NCI-H526 (cell line): ENCODE measurements at regions not wholly inside any gene's neighbourhood (a gene's known extent, or its start where the extent isn't known, plus 50 kb on each side); places are given as distances from the start of the nearest gene placed in this dataset.
"Not testable (repeated sequence)": the region's sequence is repeated elsewhere in the genome, so short reads cannot be mapped to it uniquely, and the experiment has no call there.

Source experiments
- DNase-seq, 2 experiments: peaks; one replicate each; lab custom pipeline; 2025; lab: John Stamatoyannopoulos, UW

GRCh38 chr5:133881576-133882388, 86.6 kb downstream of the C5orf15 start:
- no peak for DNase-seq

- DNase-seq: no peak
Observed at GRCh38 chr5:133878236-133878555, 90.2 kb downstream of the C5orf15 start.

GRCh38 chr5:133877351-133878235, 90.8 kb downstream of the C5orf15 start:
- peak in 1 of 2 experiments; percentile 34 for DNase-seq

DNA sequence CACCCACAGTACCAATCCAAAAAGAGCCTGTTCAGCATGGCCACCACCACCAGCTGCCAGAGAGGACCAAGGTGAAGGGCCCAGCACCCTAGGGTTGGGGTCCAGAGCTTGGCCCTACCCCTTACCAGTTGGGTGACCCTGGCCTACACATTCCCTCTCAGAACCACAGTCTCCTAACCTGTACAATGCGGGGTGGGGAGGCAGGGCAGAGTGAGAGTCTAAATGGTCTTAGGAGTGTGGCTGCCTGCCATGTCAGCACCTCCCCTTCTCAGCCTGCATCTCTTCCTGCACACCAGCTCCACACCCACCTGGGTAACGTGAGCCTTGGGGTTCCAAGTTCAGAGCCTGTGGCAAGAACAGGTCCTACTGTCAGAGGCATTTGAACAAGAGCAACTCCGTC, 92.2 kb downstream of the C5orf15 start:
- no peak for DNase-seq

- DNase-seq: no peak
Observed at GRCh38 chr5:133875179-133875578, 93.2 kb downstream of the C5orf15 start.

- DNase-seq: no peak
Observed at GRCh38 chr5:133873449-133873848, 95.0 kb downstream of the C5orf15 start.

DNA sequence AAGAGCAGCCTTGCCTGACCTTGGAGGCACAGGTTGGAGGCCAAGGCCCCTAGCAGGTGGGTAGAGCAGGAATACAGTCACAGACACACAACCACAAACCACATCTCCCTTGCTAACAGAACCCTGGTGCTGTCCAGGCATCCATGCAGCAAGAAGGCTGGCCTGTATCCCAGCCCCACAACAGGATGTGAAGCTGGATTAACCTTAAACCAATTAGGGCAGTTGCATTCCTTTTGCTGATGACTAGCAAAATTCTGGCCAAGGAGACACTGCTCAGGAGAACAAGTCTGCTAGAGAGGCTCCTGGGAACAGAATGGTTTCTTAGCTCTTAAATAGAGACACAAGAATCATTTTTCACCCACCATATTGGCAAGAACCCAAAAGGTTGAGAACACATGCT, 97.8 kb downstream of the C5orf15 start:
- DNase-seq: no peak

DNA sequence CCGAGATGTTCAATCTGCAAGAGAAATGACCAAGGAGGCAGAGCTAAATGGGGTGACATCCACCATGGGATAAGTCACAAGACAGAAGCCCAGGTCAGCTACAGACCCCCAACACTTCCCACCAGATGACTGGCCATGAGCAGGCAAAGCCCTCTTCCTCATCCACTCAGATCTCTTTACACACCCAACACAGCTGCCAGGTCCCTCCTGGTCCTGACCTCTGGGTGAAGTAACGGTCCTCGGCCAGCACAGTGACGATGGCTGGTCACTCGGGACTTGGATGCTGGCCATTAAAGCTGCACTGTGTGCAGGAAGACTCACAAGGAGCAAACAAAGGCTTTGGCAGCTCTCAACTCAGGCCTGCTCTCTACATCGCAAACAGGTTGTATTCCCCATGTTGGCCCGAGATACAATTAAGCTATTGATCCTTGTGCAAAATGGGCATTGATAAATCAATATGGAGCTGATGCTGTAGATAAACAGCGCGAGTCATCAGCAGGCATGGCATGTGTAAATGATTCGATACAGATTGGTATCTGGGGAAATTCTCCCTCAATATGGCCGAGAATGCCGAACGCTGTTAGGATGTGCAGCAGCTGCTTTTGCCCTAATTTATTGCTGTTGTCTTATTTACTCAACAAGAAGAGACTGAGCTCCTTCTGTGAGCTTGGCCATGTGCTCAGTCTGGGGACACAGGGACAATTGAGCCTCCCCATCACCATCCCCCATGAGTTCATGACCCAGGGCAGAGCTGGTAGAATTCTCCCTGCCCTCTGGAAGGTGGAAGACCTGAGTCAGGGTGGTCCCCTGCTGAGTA, 98.7 kb downstream of the C5orf15 start:
- DNase-seq: no peak

- peak; percentile 6 to 57 for DNase-seq
Observed at GRCh38 chr5:133868946-133869518, 99.4 kb downstream of the C5orf15 start.

- no peak for DNase-seq
Observed at GRCh38 chr5:133867851-133868545, 100.4 kb downstream of the C5orf15 start.

DNA sequence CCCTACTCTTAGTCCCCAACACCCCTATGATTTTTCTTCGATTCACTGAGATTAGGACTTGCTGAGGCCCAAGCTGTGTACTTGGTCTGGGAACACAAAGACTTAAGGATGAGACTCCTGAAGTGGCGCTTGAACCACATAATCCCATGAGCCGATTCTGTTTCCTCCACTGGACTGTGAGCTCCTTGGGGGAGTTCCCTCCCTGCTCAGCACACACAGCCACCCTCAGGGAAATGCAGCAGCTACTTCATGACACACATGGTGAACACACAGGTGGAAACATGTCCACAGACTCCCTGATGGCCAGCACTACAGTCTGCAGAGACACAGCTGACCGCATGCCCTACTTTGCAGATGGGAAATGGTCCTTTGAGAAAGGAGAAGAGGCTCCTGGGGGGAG, 101.1 kb downstream of the C5orf15 start:
- DNase-seq: no peak

- no peak for DNase-seq
Observed at GRCh38 chr5:133866903-133867245, 101.6 kb downstream of the C5orf15 start.

DNA sequence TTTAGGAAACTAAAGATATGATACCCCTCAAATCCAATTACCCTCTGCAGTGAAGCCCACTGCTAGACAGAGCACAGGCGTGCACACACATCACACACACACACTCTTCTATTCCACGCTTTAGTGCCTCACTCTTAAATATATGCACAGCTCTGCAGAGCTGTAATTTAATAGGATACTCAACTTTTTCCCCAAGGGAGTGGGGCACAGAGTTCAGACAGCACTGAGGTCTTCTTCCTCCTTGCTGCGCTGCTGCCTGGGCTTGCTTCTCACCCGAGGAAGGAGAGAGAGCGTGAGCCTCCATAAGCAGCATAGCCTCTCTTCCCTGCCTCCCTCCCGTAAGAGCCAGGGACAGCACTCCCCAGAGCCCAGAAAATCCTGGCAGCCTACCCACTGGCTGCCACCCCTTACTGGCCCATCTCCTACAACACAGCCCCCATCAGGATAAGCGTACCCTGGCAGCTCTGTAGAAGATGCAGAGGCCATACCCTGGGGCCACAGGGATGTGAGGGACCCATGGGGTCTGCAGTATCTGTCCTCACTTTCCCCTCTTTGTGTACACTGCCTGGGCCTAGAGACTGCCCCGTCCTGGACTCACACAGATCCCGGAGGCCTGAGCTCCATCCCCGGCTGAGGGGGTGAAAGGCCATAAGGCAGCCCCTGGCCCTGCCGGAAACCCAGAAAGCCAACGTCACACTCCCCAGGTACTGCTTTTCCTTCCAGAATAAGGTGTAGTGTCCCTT, 102.1 kb downstream of the C5orf15 start:
- DNase-seq: no peak

GRCh38 chr5:133865113-133865512, 103.3 kb downstream of the C5orf15 start:
- DNase-seq: no peak

- no peak for DNase-seq
Observed at GRCh38 chr5:133864711-133865110, 103.7 kb downstream of the C5orf15 start.

DNA sequence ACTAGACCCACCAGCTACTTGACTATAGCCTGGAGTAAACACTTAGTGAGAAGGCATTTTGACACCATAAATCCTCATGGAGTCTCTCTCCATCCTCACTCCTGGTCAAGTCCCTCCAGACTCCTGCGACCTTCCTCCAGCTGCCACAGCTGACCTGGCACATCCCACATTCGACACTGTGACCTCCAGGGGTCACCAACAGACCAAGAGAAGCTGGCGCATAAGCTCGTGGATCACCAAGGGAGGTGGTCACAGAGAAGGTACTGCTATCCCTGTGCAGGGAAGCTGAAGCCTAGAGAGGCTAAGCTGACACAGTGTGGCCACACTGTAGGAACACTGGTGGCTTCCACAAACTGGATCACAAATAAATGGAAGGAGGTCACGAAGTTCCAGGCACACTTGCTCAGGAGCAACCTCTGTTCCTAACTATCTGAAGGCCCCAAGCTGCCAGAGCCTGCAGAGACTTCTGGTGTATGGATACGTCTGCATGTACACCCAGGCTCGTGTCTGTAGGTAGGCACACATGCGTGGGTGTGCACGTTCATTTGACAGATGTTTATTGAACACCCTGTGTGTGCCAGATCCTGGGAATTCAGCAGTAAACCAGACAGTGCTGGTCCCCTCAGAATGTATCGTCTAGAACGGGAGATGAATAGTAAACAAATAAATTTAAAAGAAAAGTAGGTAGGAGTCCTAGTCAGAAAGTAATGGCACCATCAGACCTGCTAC, 104.4 kb downstream of the C5orf15 start:
- no peak for DNase-seq

DNA sequence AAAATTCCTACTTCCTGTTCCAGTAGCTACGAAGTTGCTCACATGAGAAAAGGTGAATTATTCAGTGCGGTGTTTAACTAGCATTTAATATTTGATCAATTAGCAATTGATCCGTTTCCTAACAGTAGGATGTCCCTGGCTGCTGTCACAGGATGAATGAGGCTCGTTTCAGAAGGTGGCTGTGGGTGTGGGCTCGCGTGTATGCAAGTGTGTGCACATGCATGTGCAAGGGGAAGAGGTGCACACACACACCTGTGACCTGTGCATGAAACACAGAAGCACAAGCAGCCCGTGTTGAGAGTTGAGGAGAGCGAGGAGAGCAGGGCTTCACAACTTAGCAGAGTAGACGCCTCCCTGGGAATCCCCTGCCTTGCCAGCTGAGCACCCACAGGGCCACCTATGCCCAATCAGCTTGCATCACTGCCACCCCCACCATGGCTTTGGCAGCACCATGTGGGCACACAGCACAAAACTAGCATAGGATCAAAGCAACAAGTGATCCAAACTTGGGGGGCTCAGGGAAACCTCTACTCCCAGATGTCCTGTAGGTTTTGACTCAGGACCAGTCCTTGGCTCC, 107.2 kb downstream of the C5orf15 start:
- no peak for DNase-seq

- DNase-seq: no peak
Observed at GRCh38 chr5:133859073-133859472, 109.4 kb downstream of the C5orf15 start.

DNA sequence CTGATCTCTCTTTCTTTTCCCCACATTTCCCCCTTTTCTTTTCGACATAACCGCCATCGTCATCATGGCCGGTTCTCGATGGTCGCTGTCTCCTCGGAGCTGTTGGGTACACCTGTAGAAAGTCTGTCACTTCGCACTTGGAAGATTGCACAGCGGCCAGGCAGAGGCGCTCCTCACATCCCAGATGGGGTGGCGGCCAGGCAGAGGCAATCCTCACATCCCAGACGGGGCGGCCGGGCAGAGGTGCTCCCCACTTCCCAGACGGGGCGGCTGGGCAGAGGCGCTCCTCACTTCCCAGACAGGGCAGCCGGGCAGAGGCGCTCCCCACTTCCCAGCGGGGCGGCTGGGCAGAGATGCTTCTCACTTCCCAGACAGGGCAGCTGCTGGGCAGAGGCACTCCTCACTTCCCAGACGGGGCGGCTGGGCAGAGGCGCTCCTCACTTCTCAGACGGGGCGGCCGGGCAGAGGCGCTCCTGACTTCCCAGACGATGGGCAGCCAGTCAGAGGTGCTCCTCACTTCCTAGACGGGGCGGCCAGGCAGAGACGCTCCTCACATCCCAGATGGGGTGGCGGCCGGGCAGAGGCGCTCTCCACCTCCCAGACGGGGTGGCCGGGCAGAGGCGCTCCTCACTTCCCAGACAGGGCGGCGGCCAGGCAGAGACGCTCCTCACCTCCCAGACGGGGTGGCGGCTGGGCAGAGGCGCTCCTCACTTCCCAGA, 110.7 kb downstream of the C5orf15 start:
- DNase-seq: not testable (repeated sequence)
